IMR-90 (cell line): ENCODE measurements at regions not wholly inside any gene's neighbourhood (a gene's known extent, or its start where the extent isn't known, plus 50 kb on each side); places are given as distances from the start of the nearest gene placed in this dataset.

Experiments
- ATAC-seq: fragments of 200-7000 bp; cut with Tn5 transposase; 2 replicates; pipeline ENCODE4 v1.9.1; 2020; ENCODE audit warnings: low read depth, mild to moderate bottlenecking, moderate library complexity
- BruUV-seq: library from RNA; stranded (reverse); fragments of 400-500 nt; replicated peaks from 2 replicates; lab custom pipeline; 2021; lab: Mats Ljungman, UMichigan
- CTCF ChIA-PET: fragments of 300-600 bp; formaldehyde crosslinking; extraction: SDS; loops from one replicate; lab custom pipeline; 2021; ENCODE audit warnings: antibody characterized with exemption; lab: Yijun Ruan, JAX
- POLR2A ChIA-PET: fragments of 300-600 bp; sonication (Branson Sonifier 250); formaldehyde crosslinking; loops from one replicate; lab custom pipeline; 2022; ENCODE audit warnings: antibody characterized with exemption; ENCODE audit not compliant: unreplicated experiment; lab: Charles Lee
- DNase-seq: peaks from one replicate; pipeline ENCODE4 v3.0.0; 2013
- H2AFZ ChIP-seq: replicated peaks from 2 replicates; pipeline ENCODE3; 2013; ENCODE audit warnings: low read length, mild to moderate bottlenecking; ENCODE audit not compliant: poor library complexity
- H2AK5ac ChIP-seq: 2 replicates; pipeline ENCODE4 v1.6.1; 2013; ENCODE audit warnings: low read depth, low read length, inconsistent platforms
- H2AK9ac ChIP-seq: replicated peaks from 2 replicates; pipeline ENCODE3; 2013; ENCODE audit warnings: mild to moderate bottlenecking, low read depth, low read length, moderate library complexity; ENCODE audit not compliant: poor library complexity
- H2BK120ac ChIP-seq: 2 replicates; pipeline ENCODE4 v1.6.1; 2013; ENCODE audit warnings: low read depth, low read length, inconsistent platforms
- H2BK15ac ChIP-seq: 3 replicates; pipeline ENCODE4 v1.6.1; 2013; ENCODE audit warnings: low read depth, low read length, inconsistent platforms
- H2BK20ac ChIP-seq: 2 replicates; pipeline ENCODE4 v1.6.1; 2013; ENCODE audit warnings: low read depth, mild to moderate bottlenecking, inconsistent platforms, low read length, moderate library complexity
- H2BK5ac ChIP-seq: 2 replicates; pipeline ENCODE4 v1.6.1; 2013; ENCODE audit warnings: mild to moderate bottlenecking, low read depth, low read length, inconsistent platforms; ENCODE audit not compliant: poor library complexity, severe bottlenecking
- H3K14ac ChIP-seq: replicated peaks from 2 replicates; pipeline ENCODE4 v1.6.1; 2013; ENCODE audit warnings: low read depth, low read length, inconsistent platforms
- H3K18ac ChIP-seq: 2 replicates; pipeline ENCODE4 v1.6.1; 2013; ENCODE audit warnings: low read depth, low read length, control low read depth
- H3K23ac ChIP-seq: 2 replicates; pipeline ENCODE4 v1.6.1; 2013; ENCODE audit warnings: low read depth, low read length, inconsistent platforms
- H3K27ac ChIP-seq: 2 replicates; pipeline ENCODE4 v1.5.1; 2013; ENCODE audit warnings: mild to moderate bottlenecking, control low read depth, low read length; ENCODE audit not compliant: insufficient read depth
- H3K27me3 ChIP-seq: 2 replicates; pipeline ENCODE4 v1.6.1; 2013; ENCODE audit warnings: low read length; ENCODE audit not compliant: control insufficient read depth, insufficient read depth
- H3K36me3 ChIP-seq: 2 replicates; pipeline ENCODE4 v1.6.1; 2013; ENCODE audit warnings: low read length, mixed read lengths; ENCODE audit not compliant: control insufficient read depth, insufficient read depth
- H3K4ac ChIP-seq: 2 replicates; pipeline ENCODE4 v1.6.1; 2013; ENCODE audit warnings: low read depth, low read length, inconsistent platforms
- H3K4me1 ChIP-seq: 2 replicates; pipeline ENCODE4 v1.6.1; 2013; ENCODE audit warnings: low read length, mixed read lengths; ENCODE audit not compliant: control insufficient read depth, insufficient read depth
- H3K4me2 ChIP-seq: 2 replicates; pipeline ENCODE4 v1.6.1; 2013; ENCODE audit warnings: low read depth, mild to moderate bottlenecking, control low read depth, low read length, moderate library complexity
- H3K4me3 ChIP-seq: 2 replicates; pipeline ENCODE4 v1.5.1; 2013; ENCODE audit warnings: low read depth, mild to moderate bottlenecking, control low read depth, low read length, moderate library complexity; ENCODE audit not compliant: insufficient read depth
- H3K56ac ChIP-seq: 2 replicates; pipeline ENCODE4 v1.6.1; 2013; ENCODE audit warnings: low read length, inconsistent platforms; ENCODE audit not compliant: insufficient read depth; ENCODE audit errors: extremely low read depth
- H3K79me1 ChIP-seq, 2 experiments: 2 replicates each; pipeline ENCODE4 v1.6.1; 2013; ENCODE audit warnings: low read length in 2 of 2, inconsistent platforms in 1 of 2, low read depth in 1 of 2
- H3K9ac ChIP-seq: 2 replicates; pipeline ENCODE4 v1.6.1; 2013; ENCODE audit warnings: low read depth, low read length, control low read depth
- H3K9me1 ChIP-seq: 2 replicates; pipeline ENCODE4 v1.6.1; 2013; ENCODE audit warnings: low read length, inconsistent platforms; ENCODE audit not compliant: insufficient read depth
- H3K9me3 ChIP-seq: 2 replicates; pipeline ENCODE4 v1.6.1; 2013; ENCODE audit warnings: low read length; ENCODE audit not compliant: control insufficient read depth, insufficient read depth
- H4K20me1 ChIP-seq: 2 replicates; pipeline ENCODE4 v1.6.1; 2013; ENCODE audit warnings: low read length, inconsistent platforms; ENCODE audit not compliant: insufficient read depth
- H4K5ac ChIP-seq: 2 replicates; pipeline ENCODE4 v1.6.1; 2013; ENCODE audit warnings: mild to moderate bottlenecking, low read depth, low read length, control low read depth
- H4K8ac ChIP-seq, 2 experiments: 2 replicates each; pipeline ENCODE4 v1.6.1; 2013; ENCODE audit warnings: low read depth in 2 of 2, low read length in 2 of 2, control low read depth in 1 of 2, inconsistent platforms in 1 of 2
- H4K91ac ChIP-seq: 2 replicates; pipeline ENCODE4 v1.6.1; 2013; ENCODE audit warnings: low read depth, low read length, inconsistent platforms; ENCODE audit not compliant: insufficient read depth
- BHLHE40 ChIP-seq: fragments of 150-350 bp; IDR thresholded peaks from 2 replicates; pipeline ENCODE4 v1.6.1; 2016; ENCODE audit warnings: mild to moderate bottlenecking, low read depth, low read length
- CEBPB ChIP-seq: IDR thresholded peaks from 2 replicates; pipeline ENCODE4 v1.6.1; 2012; ENCODE audit warnings: low read depth, low read length, improper control_type of control experiment
- CHD1 ChIP-seq: IDR thresholded peaks from 2 replicates; pipeline ENCODE4 v1.6.1; 2012; ENCODE audit warnings: low read depth, low read length, improper control_type of control experiment
- FOS ChIP-seq: fragments of 150-350 bp; IDR thresholded peaks from 2 replicates; pipeline ENCODE4 v1.6.1; 2016; ENCODE audit warnings: low read depth, low read length
- MAFK ChIP-seq: IDR thresholded peaks from 2 replicates; pipeline ENCODE4 v1.6.1; 2012; ENCODE audit warnings: low read depth, low read length, improper control_type of control experiment
- MAZ ChIP-seq: IDR thresholded peaks from 2 replicates; pipeline ENCODE4 v1.6.1; 2012; ENCODE audit warnings: low read depth, mild to moderate bottlenecking, low read length, improper control_type of control experiment, moderate library complexity, borderline replicate concordance
- MXI1 ChIP-seq: IDR thresholded peaks from 2 replicates; pipeline ENCODE4 v1.6.1; 2012; ENCODE audit warnings: low read depth, mild to moderate bottlenecking, low read length, moderate library complexity, borderline replicate concordance
- NFE2L2 ChIP-seq: fragments of 150-350 bp; IDR thresholded peaks from 2 replicates; pipeline ENCODE4 v1.6.1; 2016; ENCODE audit warnings: low read depth, mild to moderate bottlenecking, low read length
- POLR2A ChIP-seq: IDR thresholded peaks from 2 replicates; pipeline ENCODE4 v1.6.1; 2012; ENCODE audit warnings: mild to moderate bottlenecking, low read depth, low read length
- RAD21 ChIP-seq: IDR thresholded peaks from 2 replicates; pipeline ENCODE4 v1.6.1; 2012; ENCODE audit warnings: low read length, improper control_type of control experiment
- RCOR1 ChIP-seq: IDR thresholded peaks from 2 replicates; pipeline ENCODE4 v1.6.1; 2012; ENCODE audit warnings: mild to moderate bottlenecking, low read length, improper control_type of control experiment; ENCODE audit not compliant: insufficient replicate concordance
- RFX5 ChIP-seq: IDR thresholded peaks from 2 replicates; pipeline ENCODE4 v1.8.0; 2012; ENCODE audit warnings: low read depth, mild to moderate bottlenecking, low read length, moderate library complexity
- SMC3 ChIP-seq: fragments of 150-350 bp; IDR thresholded peaks from 2 replicates; pipeline ENCODE4 v1.6.1; 2016; ENCODE audit warnings: low read depth, mild to moderate bottlenecking, antibody characterized with exemption, low read length, moderate library complexity
- WGBS, 2 experiments: methylation state at CpG; one replicate each; pipeline versions ENCODE4 v1.1.5 to v1.1.7; 2013; ENCODE audit warnings: missing lambda C conversion rate in 2 of 2; ENCODE audit not compliant: insufficient read length in 1 of 2; ENCODE audit errors: extremely low coverage in 2 of 2; 5-methylcytosine and 5-hydroxymethylcytosine counted together
- dilution Hi-C: fragments of 300-500 bp; cut with HindIII; formaldehyde crosslinking; loops from one replicate; pipeline ENCODE4 v1.14.3; 2018; ENCODE audit warnings: low sequenced_read_pairs; ENCODE audit not compliant: unreplicated experiment
- in situ Hi-C: fragments of 300-500 bp; cut with MboI; formaldehyde crosslinking; loops from 3 replicates; pipeline ENCODE4 v1.14.3; 2019; ENCODE audit warnings: low sequenced_read_pairs, inconsistent platforms, mixed read lengths
- intact Hi-C: fragments of 100-400 bp; cut with micrococcal nuclease; formaldehyde crosslinking; loops from 2 replicates; pipeline ENCODE4 v1.10.0; 2022
- TF ChIP-seq, protein P1 (sequence below): fragments of 150-350 bp; IDR thresholded peaks from 2 replicates; pipeline ENCODE4 v1.6.1; 2016; ENCODE audit warnings: low read depth, mild to moderate bottlenecking, low read length, moderate library complexity, borderline replicate concordance
- TF ChIP-seq, protein P2 (sequence below): conservative IDR thresholded peaks from 2 replicates; pipeline ENCODE4 v1.5.1; 2012; ENCODE audit warnings: mild to moderate bottlenecking, low read depth, low read length, improper control_type of control experiment
- TF ChIP-seq, protein P3 (sequence below): fragments of 150-350 bp; IDR thresholded peaks from 2 replicates; pipeline ENCODE4 v1.6.1; 2017; ENCODE audit warnings: mild to moderate bottlenecking, antibody characterized with exemption, low read length, low read depth

DNA sequence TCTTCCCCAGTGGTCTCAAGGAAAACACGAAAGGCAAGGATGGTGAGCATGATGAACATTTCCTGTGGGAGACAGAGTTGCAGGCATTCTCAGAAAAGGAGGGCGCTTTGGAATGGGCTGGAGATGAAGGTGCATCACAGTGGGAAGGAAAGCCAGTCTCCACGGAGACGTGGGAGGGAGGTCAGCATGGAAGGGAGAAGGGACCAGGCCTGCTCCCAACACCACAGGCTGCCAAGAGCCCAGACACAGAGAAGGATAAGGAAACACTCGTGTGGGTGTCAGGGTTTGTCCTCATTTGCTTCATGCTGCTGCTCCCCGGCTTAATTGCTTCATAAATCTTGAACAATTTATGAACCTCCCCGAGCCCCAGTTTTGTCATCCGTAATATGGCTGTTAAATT is 231.5 kb upstream of the ZNF32 start:
- Histone ChIP-seq H3K4me2 (no peak overlapping the region), H2AFZ (peak overlapping the region; percentile 74), H3K4me1 (peaks cover 17% of the 10 kb centered on the region), H4K91ac (peak overlapping the region; percentile 66), H3K18ac (no peak overlapping the region), H3K27me3 (no peaks in the 10 kb centered on the region), H3K9ac (no peak overlapping the region), H3K9me3 (no peaks in the 10 kb centered on the region), H3K4me3 (no peak overlapping the region), H3K14ac (peak overlapping the region; percentile 85), H3K23ac (no peak overlapping the region), H2AK5ac (peak overlapping the region; percentile 74; the same call in 1 of the 2 replicates), H4K20me1 (no peaks in the 10 kb centered on the region), H2BK15ac (peak overlapping the region; percentile 81; the same call in 2 of the 3 replicates), H3K4ac (peak overlapping the region; percentile 76), H3K79me1 (no peaks in the 10 kb centered on the region), H2AK9ac (no peak overlapping the region), H2BK120ac (peak overlapping the region; percentile 94), H2BK20ac (peak overlapping the region; percentile 43), H4K5ac (no peak overlapping the region; the same call in 1 of the 2 replicates), H3K9me1 (peaks cover 22% of the 10 kb centered on the region), H4K8ac (peak overlapping the region; percentile 4 to 65), H3K56ac (no peak overlapping the region), H2BK5ac (no peak overlapping the region), H3K27ac (no peak overlapping the region), H3K36me3 (no peaks in the 10 kb centered on the region)
- no CpG with 5 or more reads among the region's 8 CpGs for WGBS, 2 experiments
- no peak for ATAC-seq
- BruUV-seq = no TSS peak
- dilution Hi-C loops = no loop called here
- ChIA-PET POLR2A (no interaction called here), CTCF (no interaction called here)
- DNase-seq = no peak
- intact Hi-C loops = no loop called here
- in situ Hi-C loops = no loop called here
- TF ChIP-seq CHD1 (no peak), NFE2L2 (no peak), POLR2A (no peak), MXI1 (no peak), RFX5 (no peak), RAD21 (no peak), SMC3 (no peak), MAZ (no peak), FOS (no peak), MAFK (no peak), BHLHE40 (no peak), RCOR1 (no peak), CEBPB (no peak)
- TF ChIP-seq, protein P1, sequence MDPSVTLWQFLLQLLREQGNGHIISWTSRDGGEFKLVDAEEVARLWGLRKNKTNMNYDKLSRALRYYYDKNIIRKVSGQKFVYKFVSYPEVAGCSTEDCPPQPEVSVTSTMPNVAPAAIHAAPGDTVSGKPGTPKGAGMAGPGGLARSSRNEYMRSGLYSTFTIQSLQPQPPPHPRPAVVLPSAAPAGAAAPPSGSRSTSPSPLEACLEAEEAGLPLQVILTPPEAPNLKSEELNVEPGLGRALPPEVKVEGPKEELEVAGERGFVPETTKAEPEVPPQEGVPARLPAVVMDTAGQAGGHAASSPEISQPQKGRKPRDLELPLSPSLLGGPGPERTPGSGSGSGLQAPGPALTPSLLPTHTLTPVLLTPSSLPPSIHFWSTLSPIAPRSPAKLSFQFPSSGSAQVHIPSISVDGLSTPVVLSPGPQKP = no peak
- TF ChIP-seq, protein P2, sequence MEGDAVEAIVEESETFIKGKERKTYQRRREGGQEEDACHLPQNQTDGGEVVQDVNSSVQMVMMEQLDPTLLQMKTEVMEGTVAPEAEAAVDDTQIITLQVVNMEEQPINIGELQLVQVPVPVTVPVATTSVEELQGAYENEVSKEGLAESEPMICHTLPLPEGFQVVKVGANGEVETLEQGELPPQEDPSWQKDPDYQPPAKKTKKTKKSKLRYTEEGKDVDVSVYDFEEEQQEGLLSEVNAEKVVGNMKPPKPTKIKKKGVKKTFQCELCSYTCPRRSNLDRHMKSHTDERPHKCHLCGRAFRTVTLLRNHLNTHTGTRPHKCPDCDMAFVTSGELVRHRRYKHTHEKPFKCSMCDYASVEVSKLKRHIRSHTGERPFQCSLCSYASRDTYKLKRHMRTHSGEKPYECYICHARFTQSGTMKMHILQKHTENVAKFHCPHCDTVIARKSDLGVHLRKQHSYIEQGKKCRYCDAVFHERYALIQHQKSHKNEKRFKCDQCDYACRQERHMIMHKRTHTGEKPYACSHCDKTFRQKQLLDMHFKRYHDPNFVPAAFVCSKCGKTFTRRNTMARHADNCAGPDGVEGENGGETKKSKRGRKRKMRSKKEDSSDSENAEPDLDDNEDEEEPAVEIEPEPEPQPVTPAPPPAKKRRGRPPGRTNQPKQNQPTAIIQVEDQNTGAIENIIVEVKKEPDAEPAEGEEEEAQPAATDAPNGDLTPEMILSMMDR = no peak
- TF ChIP-seq, protein P3, sequence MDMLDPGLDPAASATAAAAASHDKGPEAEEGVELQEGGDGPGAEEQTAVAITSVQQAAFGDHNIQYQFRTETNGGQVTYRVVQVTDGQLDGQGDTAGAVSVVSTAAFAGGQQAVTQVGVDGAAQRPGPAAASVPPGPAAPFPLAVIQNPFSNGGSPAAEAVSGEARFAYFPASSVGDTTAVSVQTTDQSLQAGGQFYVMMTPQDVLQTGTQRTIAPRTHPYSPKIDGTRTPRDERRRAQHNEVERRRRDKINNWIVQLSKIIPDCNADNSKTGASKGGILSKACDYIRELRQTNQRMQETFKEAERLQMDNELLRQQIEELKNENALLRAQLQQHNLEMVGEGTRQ = no peak
